NAMALWA (cell line): ENCODE measurements at regions not wholly inside any gene's neighbourhood (a gene's known extent, or its start where the extent isn't known, plus 50 kb on each side); places are given as distances from the start of the nearest gene placed in this dataset.
A peak's percentile ranks its signal among the peaks of the same experiment; 100 is the strongest.
"Not testable (repeated sequence)": the region's sequence is repeated elsewhere in the genome, so short reads cannot be mapped to it uniquely, and the experiment has no call there.

Source experiments
- DNase-seq: peaks from one replicate; pipeline ENCODE4 v3.0.0-alpha.2; 2015; ENCODE audit warnings: low spot score

DNA sequence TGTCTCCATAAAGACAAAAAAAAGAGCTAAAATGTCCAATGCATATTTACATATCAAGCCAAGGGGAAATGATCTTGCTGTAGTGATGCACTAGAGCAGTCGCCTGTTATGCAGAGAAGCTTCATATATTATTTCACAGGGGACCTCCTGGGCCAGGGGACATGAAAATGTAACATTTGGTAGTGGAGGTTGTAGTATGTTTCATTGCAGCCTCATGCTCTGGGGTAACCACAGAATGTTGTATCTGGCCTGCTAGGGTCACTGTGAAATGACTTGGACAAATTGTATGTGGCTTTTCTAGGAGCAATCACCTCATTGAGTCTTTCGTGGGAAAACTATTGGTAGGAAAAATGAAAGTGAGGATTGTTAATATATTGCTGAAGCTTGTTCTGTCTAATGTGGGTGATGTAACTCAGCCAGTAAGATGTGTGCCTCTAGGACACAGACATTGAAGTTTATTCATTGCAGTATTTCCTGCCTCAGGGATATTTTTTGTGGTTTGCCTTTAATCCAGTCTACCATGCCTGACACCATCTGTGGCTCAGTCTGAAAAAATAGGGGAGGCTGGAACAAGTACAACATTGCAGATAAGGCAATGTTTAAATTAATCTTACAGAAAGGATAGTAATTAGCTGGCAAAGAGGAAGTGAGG lies 430.8 kb upstream of the TNC start:
- DNase-seq, result no peak

DNA sequence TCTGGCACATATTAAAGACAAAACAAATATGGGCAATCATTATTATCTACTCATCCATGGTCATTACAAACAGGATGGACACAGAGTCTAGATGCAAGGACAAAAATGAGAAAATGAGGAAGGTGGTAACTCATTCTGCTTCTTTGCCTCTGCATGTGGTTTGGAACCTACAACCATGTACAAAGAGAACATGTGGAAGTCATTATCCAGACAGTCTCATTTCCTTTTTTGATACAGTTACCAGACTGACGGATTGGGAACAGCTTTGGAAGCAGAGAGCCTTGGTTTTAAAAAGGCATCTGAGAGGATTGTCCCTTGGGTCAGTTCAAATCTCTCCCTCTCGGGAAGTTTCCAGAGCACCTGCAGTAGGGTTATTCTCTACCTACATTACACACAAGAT lies 433.4 kb upstream of the TNC start:
- no peak for DNase-seq

DNA sequence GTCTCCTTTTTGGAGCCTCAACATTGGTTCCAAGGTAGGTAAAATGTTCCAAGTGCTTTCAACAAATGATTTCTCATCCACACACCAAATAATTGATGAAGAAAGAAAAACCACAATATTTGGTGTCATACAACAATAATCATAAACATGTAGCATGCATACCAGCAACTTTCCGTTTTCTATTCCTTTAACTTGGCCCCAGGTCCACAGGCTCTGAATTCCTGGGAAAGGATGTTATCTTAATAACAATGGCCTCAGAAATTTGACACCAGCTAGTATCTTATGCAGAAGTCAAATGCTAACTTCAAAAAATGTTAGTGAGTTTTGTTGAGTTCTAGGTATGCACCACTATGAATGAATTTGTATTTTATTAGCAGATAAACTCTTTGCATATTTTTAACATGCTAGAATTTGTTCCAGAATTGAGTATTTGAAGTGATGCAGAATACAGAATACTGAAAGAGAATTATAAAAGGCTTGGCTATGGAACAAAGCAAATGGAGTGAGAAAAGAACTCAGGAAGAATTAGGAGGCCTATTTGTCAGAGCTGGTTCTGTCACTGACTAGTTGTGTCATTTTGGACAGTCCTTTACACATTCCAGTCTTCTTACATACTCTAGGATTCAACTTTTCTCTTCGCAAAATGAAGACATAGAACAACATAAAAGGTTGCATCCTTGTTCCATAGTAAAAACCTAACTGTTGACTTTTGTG lies 435.3 kb upstream of the TNC start:
- DNase-seq, result no peak

DNA sequence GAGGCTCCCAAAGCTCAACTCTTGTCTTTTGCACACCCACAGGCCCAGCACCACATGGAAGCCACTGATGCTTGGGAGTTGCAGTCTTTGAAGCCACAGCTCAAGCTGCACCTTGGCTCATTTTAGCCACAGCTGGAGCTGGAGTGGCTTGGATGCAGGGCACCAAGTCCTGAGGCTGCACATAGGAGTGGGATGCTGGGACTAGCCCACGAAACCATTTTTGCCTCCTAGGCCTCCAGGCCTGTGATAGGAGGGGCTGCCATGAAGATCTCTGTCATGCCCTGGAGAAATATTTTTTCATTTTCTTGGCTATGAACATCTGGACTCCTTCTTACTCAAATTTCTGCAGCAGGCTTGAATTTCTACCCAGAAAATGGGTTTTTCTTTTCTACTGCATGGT lies 438.5 kb upstream of the TNC start:
- no peak for DNase-seq

DNA sequence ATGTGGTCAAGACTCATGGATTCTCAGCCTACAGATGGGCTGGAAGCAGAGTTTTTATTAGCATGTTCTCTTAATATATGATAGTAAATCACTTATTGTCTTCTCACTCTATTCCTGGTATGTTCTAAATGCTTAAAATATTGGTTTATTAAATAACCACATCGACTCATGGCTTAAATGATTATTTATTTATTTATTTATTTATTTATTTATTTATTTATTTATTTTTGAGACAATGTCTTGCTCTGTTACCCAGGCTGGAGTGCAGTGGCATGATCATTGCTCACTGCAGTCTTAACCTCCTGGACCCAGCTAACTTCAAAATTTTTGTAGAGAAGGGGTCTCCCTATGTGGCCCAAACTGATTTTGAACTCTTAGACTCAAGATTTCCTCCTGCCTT lies 457.2 kb upstream of the TNC start:
- no peak for DNase-seq

DNA sequence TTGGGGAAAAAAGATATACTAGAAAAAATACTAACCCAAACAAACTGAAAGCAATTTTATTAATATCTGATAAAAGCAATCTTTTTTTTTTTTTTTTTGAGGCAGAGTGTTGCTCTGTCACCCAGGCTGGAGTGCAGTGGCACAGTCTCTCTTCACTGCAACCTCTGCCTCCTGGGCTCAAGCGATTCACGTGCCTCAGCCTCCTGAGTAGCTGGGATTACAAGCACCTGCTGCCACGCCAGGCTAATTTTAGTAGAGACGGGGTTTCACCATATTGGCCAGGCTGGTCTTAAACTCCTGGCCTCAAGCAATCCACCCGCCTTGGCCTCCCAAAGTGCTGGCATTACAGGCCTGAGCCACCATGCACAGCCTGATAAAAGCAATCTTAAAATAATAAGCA lies 467.5 kb upstream of the TNC start:
- not testable (repeated sequence) for DNase-seq

DNA sequence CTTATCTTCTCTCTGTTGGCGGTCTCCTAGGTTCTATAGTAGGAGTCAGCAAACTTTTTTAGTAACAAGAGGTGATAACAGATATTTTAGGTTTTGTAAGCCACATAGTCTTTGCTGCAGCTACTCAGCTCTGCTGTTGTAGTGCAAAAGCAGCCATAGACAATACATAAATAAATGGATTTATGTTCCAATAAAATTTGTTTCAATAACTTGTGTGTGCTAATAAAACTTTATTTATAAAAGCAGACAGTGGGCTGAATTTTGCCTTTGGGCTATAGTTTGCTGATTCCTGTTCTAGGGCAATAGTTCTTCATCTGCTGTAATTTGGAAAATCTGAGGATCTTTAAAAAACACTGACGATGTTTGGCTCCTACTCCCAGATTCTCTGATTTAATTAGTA lies 469.4 kb upstream of the TNC start:
- DNase-seq, result no peak

DNA sequence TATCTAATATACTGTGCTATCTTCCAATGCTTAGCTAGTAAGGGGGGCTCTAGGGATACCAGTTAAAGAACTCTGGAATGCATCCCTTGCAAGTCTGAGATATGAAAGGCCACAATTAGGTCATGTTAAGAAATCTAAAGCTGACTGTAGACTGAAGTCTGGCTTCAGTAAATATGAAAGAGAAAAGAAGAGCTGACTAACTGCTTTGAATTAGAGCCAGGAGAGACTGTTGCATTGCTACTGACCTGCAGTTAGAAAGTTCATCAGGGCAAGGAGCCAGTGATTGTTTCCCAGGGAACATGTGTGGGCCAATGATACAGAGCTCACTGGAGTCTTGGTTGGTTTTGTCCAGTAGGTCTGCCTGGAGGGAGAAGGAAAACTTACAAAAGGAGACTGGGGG lies 472.1 kb upstream of the TNC start:
- no peak for DNase-seq

DNA sequence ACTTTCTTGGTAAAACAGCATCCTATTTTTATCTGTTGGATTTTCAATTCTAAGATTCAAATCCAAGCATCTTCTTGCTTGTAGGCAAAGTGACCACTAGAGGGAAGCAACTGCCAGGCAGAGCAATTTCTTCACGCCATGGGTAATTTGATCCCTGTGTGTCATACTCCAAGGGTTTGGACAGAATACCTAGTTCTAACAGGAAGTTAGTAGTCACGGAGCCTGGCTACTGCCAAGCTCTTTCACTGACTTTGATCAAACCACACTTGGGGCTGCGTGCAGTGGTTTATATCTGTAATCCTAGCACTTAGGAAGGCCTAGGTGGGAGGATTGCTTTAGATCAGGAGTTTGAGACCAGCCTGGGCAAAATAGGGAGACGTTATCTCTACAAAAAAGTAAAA lies 473.6 kb upstream of the TNC start:
- DNase-seq, result peak; percentile 57

DNA sequence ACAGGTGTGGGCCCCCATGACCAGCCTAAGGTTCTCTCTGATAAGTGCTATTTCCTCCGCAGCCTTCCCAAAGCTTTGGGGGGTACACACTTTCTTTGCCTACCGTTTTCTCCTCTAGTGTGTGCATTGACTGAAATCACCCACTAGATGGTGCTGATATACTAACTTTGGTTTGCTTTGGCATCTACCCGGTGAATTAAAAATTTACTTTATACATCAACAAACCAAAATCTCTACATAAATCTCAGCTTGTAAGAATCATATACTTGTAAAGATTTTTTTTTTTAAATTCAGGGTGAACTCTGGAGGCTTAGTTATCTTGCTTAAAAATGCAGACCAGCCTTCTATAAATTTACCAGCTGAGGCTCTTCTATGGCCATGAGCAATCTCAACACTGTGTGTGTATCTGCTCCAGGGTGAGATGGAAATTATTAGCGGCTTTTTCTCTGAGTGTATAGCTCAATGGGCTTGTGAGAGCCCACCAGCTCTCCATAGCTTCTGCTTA lies 475.7 kb upstream of the TNC start:
- peak; percentile 64 for DNase-seq

DNA sequence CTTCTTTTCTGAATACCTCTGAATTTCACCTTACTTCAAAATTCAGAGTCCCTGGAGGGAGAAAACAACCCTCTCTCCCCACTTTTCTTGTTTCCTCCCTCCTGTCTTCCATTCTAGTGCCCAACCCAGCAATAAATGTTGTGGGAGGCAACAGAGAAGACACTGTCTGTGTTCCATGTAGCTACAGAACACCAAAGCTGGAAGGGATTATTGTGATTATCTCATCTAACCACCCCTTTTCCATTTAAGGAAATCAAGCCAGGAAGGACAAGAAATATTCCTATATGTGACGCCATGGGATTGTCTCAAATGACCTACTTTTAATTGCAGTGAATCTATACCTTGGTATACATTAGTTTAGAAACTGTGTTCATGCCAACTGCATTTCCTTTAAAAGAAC lies 476.6 kb upstream of the TNC start:
- DNase-seq, result no peak

DNA sequence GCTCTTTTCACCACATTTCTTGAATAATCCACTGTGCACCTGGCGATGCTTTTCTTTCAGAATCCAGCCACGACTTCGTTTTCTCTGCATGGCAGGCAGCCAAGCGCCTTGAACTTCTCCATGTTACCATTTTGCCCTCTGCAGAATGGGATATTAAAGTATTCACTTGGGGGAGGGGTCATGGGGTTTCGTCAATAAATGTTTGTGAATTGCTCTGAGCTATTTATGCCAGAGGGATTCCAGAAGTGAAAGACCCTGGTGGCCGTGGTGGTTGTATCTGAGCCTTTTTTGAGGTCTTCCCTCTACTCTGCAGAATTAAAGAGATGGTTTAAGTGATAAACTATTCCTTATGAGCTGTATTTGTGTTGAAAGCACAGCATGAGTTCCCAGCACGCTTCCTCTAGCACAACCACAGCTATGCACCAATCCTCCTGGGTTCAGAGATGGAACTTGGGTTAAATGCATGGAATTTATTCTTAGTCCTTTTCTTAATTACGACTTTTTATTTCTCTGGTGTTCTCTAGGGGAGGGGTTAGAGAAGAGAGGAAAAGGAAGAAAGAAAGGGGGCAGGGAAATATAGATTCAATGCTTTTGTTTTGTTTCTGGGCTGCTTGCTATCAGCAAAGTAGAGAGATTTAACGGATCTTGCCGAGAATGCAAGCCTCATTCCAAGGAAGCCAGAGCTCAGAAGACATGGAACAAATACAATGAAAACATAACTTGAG lies 478.2 kb upstream of the TNC start:
- DNase-seq, result no peak

DNA sequence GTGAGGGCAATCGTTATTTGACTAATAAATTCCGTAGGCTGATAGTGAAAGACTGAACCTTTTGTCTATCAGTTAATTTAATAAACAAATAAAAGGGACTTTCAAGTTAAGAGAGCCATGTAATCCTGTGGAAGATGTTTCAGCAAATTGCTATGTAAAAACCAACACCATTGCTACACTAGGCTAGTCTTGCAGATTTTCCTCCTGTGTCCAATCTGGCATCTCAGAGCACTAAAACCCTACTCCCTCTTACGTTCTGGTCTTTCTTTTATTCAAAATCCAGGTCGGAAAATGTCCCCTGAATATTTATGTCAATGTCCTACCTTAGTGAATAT lies 478.8 kb upstream of the TNC start:
- DNase-seq, result no peak

DNA sequence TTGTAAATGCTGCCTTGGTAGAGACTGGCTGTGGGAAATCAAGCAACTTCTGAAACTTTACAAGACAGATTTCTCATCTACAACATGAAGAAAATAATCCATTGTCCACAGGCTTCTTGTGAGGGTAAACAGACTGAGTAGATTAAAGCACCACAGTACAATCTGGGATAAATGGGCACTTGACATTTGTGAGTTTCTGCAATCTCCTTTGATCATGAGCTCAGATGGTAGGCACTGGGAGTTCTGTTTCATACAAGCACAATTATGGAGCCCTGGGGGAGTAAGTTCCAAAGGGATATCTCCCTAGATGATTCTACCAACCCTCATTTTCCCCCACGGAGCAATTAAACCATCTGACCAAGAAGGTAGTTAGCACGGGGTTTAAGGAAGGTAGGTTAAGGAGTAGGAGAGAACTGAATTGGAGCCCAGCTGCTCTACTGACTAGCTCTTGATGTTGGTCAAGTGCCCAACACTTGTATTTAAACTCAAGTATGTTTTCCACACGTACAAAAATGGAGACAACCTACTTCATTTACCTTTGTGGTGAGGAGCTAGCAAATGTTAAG lies 479.5 kb upstream of the TNC start:
- DNase-seq, result no peak

DNA sequence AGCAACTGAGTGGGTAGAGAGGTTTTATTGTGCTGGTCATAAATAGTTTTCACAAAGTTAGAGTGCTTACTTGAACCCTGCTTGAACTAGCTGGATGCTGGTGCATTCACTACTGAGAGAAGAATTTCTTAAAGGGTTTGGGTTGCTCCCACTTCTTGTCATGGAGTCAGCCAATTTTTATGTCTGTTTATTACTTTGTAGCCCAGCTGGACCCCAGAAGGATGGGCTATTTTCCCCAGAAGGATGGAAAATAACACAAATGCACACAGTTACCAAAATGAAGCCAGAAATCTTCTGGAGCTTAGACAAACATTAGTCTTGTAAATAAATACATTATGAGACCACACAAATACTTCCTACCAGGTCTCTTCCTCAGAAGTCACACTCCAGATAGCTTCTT lies 480.8 kb upstream of the TNC start:
- no peak for DNase-seq

DNA sequence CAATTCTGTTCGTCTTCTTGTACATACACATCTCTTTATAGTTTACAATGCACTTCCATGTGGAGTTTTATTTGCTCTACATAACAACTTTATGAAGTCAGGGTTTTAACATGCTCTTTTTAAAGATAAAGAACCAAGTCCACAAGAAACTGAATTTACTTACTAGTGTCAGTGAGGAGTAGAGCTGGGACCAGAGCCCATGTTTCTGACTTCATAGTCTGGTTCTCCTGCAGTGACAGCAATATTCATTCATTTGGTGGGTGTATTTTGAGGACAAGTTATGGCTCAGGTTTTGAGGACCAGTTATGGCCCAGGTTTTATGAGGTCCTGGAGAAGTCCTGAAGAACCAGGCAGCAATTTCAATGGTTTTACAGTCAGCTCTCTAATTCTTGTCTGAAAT lies 481.9 kb upstream of the TNC start:
- DNase-seq, result no peak

DNA sequence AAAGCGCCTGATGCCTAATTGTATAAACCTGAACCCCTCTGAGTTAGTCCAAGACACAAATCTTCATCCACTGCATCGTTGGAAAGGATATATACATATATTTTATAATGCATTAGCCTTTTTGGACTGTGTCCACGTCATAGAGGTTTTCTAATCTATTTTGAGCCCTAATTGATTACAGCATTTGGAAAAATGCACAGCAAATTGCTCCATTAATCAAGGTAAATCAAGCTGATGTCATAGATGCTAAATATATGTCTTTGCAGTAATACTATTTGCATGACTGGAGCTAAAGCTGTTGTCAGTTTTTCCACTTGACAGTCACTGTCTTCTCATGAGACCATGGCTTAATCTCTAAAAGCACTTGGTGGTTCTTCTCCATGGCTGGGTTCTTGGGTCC lies 483.5 kb upstream of the TNC start:
- DNase-seq, result no peak

DNA sequence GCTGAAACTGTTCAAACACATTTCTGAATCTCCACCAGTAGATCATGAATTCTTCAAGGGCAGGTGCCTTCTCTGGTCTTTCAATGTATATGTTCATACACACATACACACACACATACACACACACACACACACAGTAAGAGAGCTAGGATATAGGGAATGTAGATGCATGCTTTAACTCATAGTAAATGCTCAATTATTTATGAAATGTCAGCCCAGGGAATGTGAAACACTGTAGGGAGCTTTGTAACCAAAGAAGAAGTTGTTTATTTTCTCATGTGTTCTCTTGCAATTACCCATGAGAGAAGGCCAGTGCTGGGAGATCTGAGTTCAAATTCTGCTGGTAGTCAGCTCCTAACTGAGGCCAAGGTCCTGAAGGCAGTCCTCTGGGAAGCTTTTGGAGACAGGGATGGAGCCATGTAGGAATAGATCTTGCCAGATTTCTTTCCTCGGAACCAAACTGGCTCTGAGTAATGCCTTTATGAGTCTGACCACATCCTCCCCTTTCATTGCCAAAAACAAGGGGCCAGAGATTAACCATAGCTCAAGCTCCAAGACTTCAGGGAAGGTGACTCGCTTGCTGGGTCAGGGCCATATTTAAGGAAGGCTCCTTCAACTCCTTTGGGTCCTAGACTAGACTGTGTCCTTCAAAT lies 487.0 kb upstream of the TNC start:
- no peak for DNase-seq

DNA sequence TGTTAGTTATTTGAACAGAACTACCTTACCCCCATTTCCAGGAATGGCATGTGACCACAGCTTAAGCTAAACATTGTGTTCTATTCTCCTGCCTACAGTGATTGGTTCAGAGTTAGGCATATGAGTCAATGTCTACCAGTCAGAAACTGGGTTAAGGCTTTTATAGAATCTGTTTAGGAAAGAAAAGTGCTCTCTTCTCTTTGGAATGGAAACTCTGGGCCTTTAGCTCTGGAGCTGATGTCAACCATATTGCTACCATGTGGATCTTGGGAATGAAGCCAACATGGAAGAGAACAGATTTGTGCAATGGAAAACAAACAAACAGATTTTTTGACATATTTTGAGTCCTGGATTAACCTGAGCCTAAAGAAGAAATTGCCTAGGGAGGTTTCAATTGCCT lies 488.9 kb upstream of the TNC start:
- DNase-seq, result no peak

DNA sequence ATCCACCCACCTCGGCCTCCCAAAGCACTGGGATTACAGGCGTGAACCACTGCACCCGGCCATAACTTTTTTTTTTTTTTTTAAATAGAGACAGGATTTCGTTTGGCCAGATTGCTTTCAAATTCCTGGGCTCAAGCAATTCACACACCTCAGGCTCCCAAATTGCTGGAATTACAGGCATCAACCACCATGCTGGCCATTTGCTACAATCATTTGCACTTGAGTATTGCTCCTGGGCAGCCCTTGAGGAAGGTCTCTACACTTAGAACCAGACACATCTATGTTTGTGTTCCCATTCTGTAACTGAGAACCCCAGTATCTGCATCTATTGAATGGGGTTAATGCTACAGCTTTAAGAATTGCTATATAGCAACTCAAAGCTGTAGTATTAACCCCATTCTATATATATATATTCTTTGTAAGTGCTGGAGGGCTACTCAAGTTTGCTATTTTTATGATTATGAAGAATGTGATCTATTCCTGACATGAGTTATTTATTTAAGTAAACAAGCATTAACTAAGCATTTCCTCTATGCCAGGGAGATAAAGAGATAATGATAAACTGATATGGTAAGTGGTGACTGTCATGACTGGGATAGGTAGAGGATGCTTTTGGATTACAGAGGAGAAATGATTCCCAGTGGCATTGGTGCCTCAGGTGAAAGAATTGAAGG lies 496.5 kb upstream of the TNC start:
- no peak for DNase-seq

DNA sequence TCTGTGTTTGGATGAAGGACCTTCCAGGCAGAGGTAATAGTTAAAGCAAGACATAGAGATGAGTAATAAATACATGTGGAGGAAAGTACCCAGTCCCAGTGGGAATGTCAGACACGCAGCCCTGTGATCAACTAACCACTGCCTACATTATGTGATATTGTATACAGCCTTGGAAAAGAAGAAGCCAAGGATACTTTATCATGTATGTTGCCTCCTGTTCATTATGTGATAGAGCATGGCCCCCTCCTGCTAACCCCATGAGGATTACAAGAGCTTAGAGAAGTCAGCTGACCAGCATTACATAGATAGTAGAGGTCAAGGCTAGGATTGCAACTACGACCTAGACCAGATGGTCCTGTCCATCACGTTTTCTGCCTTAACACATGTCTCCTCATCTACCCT lies 497.0 kb upstream of the TNC start:
- no peak for DNase-seq
